DND-41 (cell line): ENCODE measurements at regions not wholly inside any gene's neighbourhood (a gene's known extent, or its start where the extent isn't known, plus 50 kb on each side); places are given as distances from the start of the nearest gene placed in this dataset.

Experiments used
- EZH2 ChIP-seq: IDR thresholded peaks from 3 replicates; pipeline ENCODE4 v1.6.1; 2012; ENCODE audit warnings: borderline replicate concordance, low read depth, mild to moderate bottlenecking, moderate library complexity, low read length, inconsistent platforms; ENCODE audit not compliant: severe bottlenecking
- TF ChIP-seq, protein P1 (sequence below): IDR thresholded peaks from 2 replicates; pipeline ENCODE4 v1.5.1; 2012; ENCODE audit warnings: borderline replicate concordance, low read length, moderate library complexity, mild to moderate bottlenecking; ENCODE audit not compliant: poor library complexity, severe bottlenecking; ENCODE audit errors: extremely low read depth

- TF ChIP-seq, protein P1, sequence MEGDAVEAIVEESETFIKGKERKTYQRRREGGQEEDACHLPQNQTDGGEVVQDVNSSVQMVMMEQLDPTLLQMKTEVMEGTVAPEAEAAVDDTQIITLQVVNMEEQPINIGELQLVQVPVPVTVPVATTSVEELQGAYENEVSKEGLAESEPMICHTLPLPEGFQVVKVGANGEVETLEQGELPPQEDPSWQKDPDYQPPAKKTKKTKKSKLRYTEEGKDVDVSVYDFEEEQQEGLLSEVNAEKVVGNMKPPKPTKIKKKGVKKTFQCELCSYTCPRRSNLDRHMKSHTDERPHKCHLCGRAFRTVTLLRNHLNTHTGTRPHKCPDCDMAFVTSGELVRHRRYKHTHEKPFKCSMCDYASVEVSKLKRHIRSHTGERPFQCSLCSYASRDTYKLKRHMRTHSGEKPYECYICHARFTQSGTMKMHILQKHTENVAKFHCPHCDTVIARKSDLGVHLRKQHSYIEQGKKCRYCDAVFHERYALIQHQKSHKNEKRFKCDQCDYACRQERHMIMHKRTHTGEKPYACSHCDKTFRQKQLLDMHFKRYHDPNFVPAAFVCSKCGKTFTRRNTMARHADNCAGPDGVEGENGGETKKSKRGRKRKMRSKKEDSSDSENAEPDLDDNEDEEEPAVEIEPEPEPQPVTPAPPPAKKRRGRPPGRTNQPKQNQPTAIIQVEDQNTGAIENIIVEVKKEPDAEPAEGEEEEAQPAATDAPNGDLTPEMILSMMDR = no peak
- TF ChIP-seq EZH2 = no peak
Measured at GRCh38 chr4:31482691-31483090, 762.5 kb downstream of the PCDH7 start.
